ENCODE measurements at regions not wholly inside any gene's neighbourhood (a gene's known extent, or its start where the extent isn't known, plus 50 kb on each side); places are given as distances from the start of the nearest gene placed in this dataset.

- Mint-ChIP-seq H3K4me3 (no peak overlapping the region), H3K36me3 (ENCODE audit: low read depth) (no peaks in the 10 kb centered on the region), H3K9me3 (peaks cover 3% of the 10 kb centered on the region), H3K27ac (no peak overlapping the region), H3K27me3 (no peaks in the 10 kb centered on the region), H3K4me1 (no peaks in the 10 kb centered on the region)
- DNase-seq (no peak), ATAC-seq (ENCODE audit: low read depth) (no peak)
- ChIA-PET POLR2A (interaction anchor here (0.7 kb wide), 1 partner anchor 228 kb away, joined by 8 read pairs; no protein-coding TSS in a partner anchor), CTCF (no interaction called here)
- TF ChIP-seq CTCF (IDR thresholded peaks at IDR 0.05), result no peak
- intact Hi-C loops (cut with micrococcal nuclease), result no loop called here
Measured at GRCh38 chr1:60541831-60542532, 468.4 kb upstream of the C1orf87 start.

- no peak for TF ChIP-seq CTCF (IDR thresholded peaks at IDR 0.05)
- Mint-ChIP-seq H3K27me3 (no peaks in the 10 kb centered on the region), H3K4me1 (no peaks in the 10 kb centered on the region), H3K4me3 (no peak overlapping the region), H3K27ac (no peak overlapping the region), H3K36me3 (ENCODE audit: low read depth) (no peaks in the 10 kb centered on the region), H3K9me3 (peaks cover 8% of the 10 kb centered on the region)
- ATAC-seq (ENCODE audit: low read depth) (no peak), DNase-seq (no peak)
- ChIA-PET POLR2A (no interaction called here), CTCF (no interaction called here)
- intact Hi-C loops (cut with micrococcal nuclease), result no loop called here
Measured at GRCh38 chr1:60540141-60540540, 466.6 kb upstream of the C1orf87 start.

- Mint-ChIP-seq H3K9me3 (peaks cover 8% of the 10 kb centered on the region), H3K27me3 (no peaks in the 10 kb centered on the region), H3K27ac (no peak overlapping the region), H3K36me3 (ENCODE audit: low read depth) (no peaks in the 10 kb centered on the region), H3K4me3 (no peak overlapping the region), H3K4me1 (no peaks in the 10 kb centered on the region)
- POLR2A ChIA-PET, result no interaction called here
- intact Hi-C loops (cut with micrococcal nuclease), result no loop called here
- no peak for ATAC-seq (ENCODE audit: low read depth)
- TF ChIP-seq CTCF (IDR thresholded peaks at IDR 0.05), result no peak
- no peak for DNase-seq
- CTCF ChIA-PET, result no interaction called here
Measured at GRCh38 chr1:60535713-60536112, 462.1 kb upstream of the C1orf87 start.

- no peaks in the 10 kb centered on the region for H3K27me3 Mint-ChIP-seq
- no peak overlapping the region for H3K4me3 Mint-ChIP-seq
- H3K36me3 Mint-ChIP-seq (ENCODE audit: low read depth), result no peaks in the 10 kb centered on the region
- no peaks in the 10 kb centered on the region for H3K4me1 Mint-ChIP-seq
- no peaks in the 10 kb centered on the region for H3K9me3 Mint-ChIP-seq
- ATAC-seq (ENCODE audit: low read depth), result no peak
- CTCF ChIA-PET, result no interaction called here
- intact Hi-C loops (cut with micrococcal nuclease), result no loop called here
- TF ChIP-seq CTCF (IDR thresholded peaks at IDR 0.05), result no peak
- POLR2A ChIA-PET, result no interaction called here
- no peak overlapping the region for H3K27ac Mint-ChIP-seq
- no peak for DNase-seq
Measured at GRCh38 chr1:60527567-60527966, 454.0 kb upstream of the C1orf87 start.

- intact Hi-C loops (cut with micrococcal nuclease), result no loop called here
- H3K27me3 Mint-ChIP-seq, result no peaks in the 10 kb centered on the region
- TF ChIP-seq CTCF (IDR thresholded peaks at IDR 0.05), result no peak
- ChIA-PET POLR2A (no interaction called here), CTCF (no interaction called here)
- H3K4me1 Mint-ChIP-seq, result no peaks in the 10 kb centered on the region
- no peaks in the 10 kb centered on the region for H3K36me3 Mint-ChIP-seq (ENCODE audit: low read depth)
- ATAC-seq (ENCODE audit: low read depth) (no peak), DNase-seq (no peak)
- H3K4me3 Mint-ChIP-seq, result no peak overlapping the region
- no peak overlapping the region for H3K27ac Mint-ChIP-seq
- H3K9me3 Mint-ChIP-seq, result no peaks in the 10 kb centered on the region
Measured at GRCh38 chr1:60516996-60517395, 443.4 kb upstream of the C1orf87 start.
